AG08395 (cell line): ENCODE measurements at regions not wholly inside any gene's neighbourhood (a gene's known extent, or its start where the extent isn't known, plus 50 kb on each side); places are given as distances from the start of the nearest gene placed in this dataset.
A peak's percentile ranks its signal among the peaks of the same experiment; 100 is the strongest.

Experiments used
- DNase-seq: peaks from one replicate; pipeline ENCODE4 v3.0.0; 2012; ENCODE audit warnings: mixed read lengths, low spot score

GRCh38 chr6:54440549-54440948, 132.3 kb downstream of the TINAG start:
- DNase-seq: no peak

GRCh38 chr6:54441020-54441419, 132.8 kb downstream of the TINAG start:
- DNase-seq: no peak

- DNase-seq: no peak
These were observed 133.5 kb downstream of the TINAG start for GRCh38 chr6:54441687-54442248.

GRCh38 chr6:54445207-54445606, 137.0 kb downstream of the TINAG start:
- DNase-seq: no peak

GRCh38 chr6:54448617-54449016, 140.4 kb downstream of the TINAG start:
- DNase-seq: no peak

- no peak for DNase-seq
These were observed 143.3 kb downstream of the TINAG start for GRCh38 chr6:54451516-54451915.

GRCh38 chr6:54463354-54464024, 155.2 kb downstream of the TINAG start:
- no peak for DNase-seq

GRCh38 chr6:54465649-54466300, 157.5 kb downstream of the TINAG start:
- DNase-seq: no peak

- DNase-seq: no peak
These were observed 159.1 kb downstream of the TINAG start for GRCh38 chr6:54467384-54467783.

- DNase-seq: no peak
These were observed 165.1 kb downstream of the TINAG start for GRCh38 chr6:54473328-54473727.

- DNase-seq: no peak
These were observed 166.7 kb downstream of the TINAG start for GRCh38 chr6:54474898-54475297.

- no peak for DNase-seq
These were observed 172.8 kb downstream of the TINAG start for GRCh38 chr6:54481091-54481490.

- no peak for DNase-seq
These were observed 183.2 kb downstream of the TINAG start for GRCh38 chr6:54491431-54491830.

- peak; percentile 72 for DNase-seq
These were observed 184.9 kb downstream of the TINAG start for GRCh38 chr6:54493138-54493537.

GRCh38 chr6:54503144-54503543, 194.9 kb downstream of the TINAG start:
- DNase-seq: no peak

GRCh38 chr6:54515013-54515412, 206.8 kb downstream of the TINAG start:
- DNase-seq: no peak

GRCh38 chr6:54515713-54516112, 207.5 kb downstream of the TINAG start:
- no peak for DNase-seq

- DNase-seq: no peak
These were observed 208.1 kb downstream of the TINAG start for GRCh38 chr6:54516321-54516720.

- DNase-seq: no peak
These were observed 210.9 kb downstream of the TINAG start for GRCh38 chr6:54519161-54519560.

- no peak for DNase-seq
These were observed 217.5 kb downstream of the TINAG start for GRCh38 chr6:54525731-54526130.

- DNase-seq: no peak
These were observed 225.3 kb downstream of the TINAG start for GRCh38 chr6:54533567-54533966.

GRCh38 chr6:54535568-54535967, 227.3 kb downstream of the TINAG start:
- DNase-seq: no peak

- no peak for DNase-seq
These were observed 233.3 kb downstream of the TINAG start for GRCh38 chr6:54541541-54541940.

GRCh38 chr6:54559136-54559535, 250.9 kb downstream of the TINAG start:
- no peak for DNase-seq
